Ovary (tissue), 3 donors: ENCODE measurements at regions not wholly inside any gene's neighbourhood (a gene's known extent, or its start where the extent isn't known, plus 50 kb on each side); places are given as distances from the start of the nearest gene placed in this dataset.

Experiments
- CTCF ChIP-seq, 3 donors: fragments of 450-650 bp in 2 of 3; fragments of 200-600 bp in 1 of 3; IDR thresholded peaks; one replicate each; pipeline versions ENCODE4 v1.5.1 to v1.8.0; 2016 to 2022; ENCODE audit warnings: antibody characterized with exemption in 3 of 3, mild to moderate bottlenecking in 1 of 3
- EP300 ChIP-seq: sonication (generic); formaldehyde crosslinking; IDR thresholded peaks from one replicate; pipeline ENCODE4 v1.6.1; 2017; ENCODE audit warnings: antibody characterized with exemption
- POLR2A ChIP-seq: fragments of 450-650 bp; IDR thresholded peaks from one replicate; pipeline ENCODE4 v1.6.1; 2017; ENCODE audit warnings: antibody characterized with exemption, mild to moderate bottlenecking, moderate library complexity
- donor health status: DM: no; HTN: no; CAD: no.

DNA sequence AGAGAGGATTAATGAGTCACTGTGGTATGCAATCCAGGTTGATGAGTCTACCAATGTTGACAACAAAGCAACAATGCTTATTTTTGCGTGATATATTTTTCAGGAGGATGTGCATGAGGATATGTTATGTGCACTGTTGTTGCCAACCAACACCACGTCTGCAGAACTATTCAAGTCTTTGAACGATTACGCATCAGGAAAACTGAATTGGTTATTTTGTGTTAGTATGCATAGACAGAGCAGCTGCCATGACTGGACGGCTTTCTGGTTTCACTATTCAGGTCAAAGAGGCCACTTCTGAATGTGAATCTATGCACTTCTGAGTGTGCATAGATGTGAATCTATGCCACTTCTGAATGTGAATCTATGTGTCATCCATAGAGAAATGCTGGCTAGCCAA, 134.0 kb upstream of the GRIK2 start:
- TF ChIP-seq EP300 (no peak), CTCF (IDR thresholded peaks at IDR 0.05) (no peak), POLR2A (no peak)
